Epithelial cell of prostate (primary cell): ENCODE measurements at regions not wholly inside any gene's neighbourhood (a gene's known extent, or its start where the extent isn't known, plus 50 kb on each side); places are given as distances from the start of the nearest gene placed in this dataset.
"Not testable (repeated sequence)": the region's sequence is repeated elsewhere in the genome, so short reads cannot be mapped to it uniquely, and the experiment has no call there.

Experiments
- DNase-seq: peaks from one replicate; pipeline ENCODE4 v3.0.0-alpha.2; 2011; ENCODE audit warnings: low read depth, low spot score
- H3K27ac ChIP-seq: fragments of 450-650 bp; 2 replicates; pipeline ENCODE4 v1.5.1; 2017; ENCODE audit warnings: mild to moderate bottlenecking

DNA sequence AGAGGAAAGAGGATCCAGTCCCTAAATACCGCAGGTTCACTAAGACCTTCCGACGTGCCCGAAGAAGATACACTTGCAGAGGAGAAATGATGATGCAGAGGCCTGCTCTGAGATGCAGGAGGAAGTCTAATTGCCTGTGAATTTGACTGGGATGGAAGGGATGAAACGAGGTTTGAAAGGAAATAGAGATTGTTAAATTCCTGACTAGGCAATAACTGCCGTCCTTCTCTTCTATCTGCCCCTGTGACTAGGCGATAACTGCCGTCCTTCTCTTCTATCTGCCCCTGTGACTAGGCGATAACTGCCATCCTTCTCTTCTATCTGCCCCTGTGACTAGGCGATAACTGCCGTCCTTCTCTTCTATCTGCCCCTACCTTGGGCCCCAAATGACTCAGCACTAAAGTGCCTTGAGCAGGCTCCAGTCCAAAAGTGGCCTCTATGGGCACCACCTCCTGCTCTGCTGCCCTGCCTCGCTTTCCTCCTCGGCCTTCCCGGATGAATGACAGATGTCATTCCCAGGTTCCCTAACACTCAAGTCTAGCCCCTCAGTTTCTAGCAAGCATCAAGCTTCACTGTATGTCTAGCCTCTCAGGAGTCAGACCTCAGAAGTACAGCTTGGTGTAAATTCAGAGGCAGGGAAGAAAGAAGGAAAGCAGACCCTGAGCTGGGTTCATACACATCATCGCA is 189.1 kb downstream of the FOXD4L6 start:
- not testable (repeated sequence) for H3K27ac ChIP-seq

DNA sequence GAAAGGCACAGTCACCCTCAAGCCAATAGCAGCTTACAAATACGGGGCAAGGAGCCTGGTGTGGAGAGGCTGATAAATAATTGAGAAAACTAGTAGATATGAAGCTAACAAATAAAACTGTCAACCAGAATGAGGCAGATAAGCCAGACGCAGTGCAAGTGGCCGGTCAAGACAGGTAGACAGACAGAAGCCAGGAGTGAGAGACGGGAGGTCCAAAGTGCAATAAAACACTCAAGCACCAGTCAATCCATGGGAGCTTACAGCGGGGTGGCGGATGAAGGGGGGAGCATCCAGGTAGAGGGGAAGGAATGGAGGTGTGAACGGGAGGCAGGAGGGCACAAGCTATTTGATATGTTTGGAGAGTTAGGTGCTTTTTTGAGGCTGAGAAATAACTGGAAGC is 193.1 kb downstream of the FOXD4L6 start:
- no peak for DNase-seq
- H3K27ac ChIP-seq = no peak overlapping the region

More for the DNA sequence above, 189.1 kb downstream of the FOXD4L6 start:
- DNase-seq = not testable (repeated sequence)

DNA sequence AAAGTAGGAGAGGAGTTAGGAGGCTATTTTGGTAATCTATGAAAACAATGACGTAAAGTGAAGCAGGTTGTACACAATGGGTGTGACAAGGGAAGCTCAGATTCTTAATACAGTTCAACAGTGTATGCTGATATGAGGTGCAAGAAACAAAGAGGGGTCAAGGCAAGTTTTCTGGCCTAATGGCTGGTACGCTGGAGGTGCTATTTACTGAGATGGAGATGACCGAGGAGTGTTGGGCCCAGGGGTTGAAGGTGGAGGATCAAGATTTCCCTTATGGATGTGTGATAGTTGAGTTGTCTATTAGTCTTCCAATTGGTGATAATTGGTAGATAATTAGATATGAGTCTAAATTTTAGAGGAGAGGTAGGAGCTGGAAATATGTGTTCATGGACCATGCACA is 194.0 kb downstream of the FOXD4L6 start:
- H3K27ac ChIP-seq, DNase-seq: not testable (repeated sequence)

DNA sequence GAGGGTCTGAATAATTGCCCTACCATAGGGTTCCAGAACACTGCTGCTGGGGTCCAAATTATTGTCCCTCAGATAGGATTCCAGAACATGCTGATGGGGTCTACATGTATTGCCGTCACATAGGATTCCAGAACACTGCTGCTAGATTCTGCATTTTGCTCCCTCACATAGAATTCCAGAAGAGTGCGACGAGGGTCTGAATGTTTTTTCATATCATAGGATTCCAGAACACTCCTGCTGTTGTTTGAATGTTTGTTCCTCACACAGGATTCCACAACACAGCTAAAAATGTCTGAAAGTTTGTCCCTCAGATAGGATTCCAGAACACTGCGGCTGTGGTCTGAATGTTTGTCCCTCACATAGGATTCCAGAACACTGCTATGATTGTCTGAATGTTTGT is 198.1 kb downstream of the FOXD4L6 start:
- H3K27ac ChIP-seq = not testable (repeated sequence)

DNA sequence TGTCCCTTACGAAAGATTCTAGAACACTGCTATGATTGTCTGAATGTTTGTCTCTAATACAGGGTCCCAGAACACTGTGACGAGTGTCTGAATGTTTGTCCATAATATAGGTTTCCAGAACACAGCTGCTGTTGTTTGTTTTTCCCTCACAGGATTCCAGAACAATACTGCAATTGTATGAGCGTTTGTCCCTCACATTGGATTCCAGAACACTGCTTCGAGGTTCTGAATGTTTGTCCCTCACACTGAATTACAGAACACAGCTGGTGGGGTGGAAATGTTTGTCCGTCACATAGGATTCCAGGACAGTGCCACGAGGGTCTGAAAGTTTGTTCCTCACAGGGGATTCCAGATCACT is 199.0 kb downstream of the FOXD4L6 start:
- DNase-seq = not testable (repeated sequence)

More for the DNA sequence above, 198.1 kb downstream of the FOXD4L6 start:
- not testable (repeated sequence) for DNase-seq

DNA sequence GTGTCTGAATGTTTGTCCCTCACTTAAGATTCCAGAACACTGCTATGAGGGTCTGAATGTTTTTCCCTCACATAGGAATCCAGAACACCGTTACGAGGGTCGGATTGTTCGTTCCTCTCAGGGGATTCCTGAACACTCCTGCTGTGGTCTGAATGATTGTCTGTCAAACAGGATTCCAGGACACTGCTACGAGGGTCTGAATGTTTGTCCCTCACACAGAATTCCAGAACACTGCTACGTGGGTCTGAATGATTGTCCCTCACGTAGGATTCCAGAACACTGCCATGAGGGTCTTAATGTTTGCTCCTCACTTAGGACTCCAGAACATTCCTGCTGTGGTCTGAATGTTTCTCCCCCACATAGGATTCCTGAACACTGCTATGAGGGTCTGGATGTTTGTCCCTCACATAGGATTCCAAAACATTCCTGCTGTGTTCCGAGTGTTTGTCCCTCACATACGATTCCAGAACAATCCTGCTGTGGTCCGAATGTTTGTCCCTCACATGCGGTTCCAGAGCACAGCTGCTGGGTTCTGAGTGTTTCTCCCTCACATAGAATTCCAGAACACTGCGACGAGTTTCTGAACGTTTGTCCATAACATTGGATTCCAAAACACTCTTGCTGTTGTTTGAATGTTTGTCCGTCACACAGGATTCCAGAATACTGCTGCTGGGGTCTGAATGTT is 199.5 kb downstream of the FOXD4L6 start:
- no peak overlapping the region for H3K27ac ChIP-seq
- no peak for DNase-seq

More for the DNA sequence above, 199.0 kb downstream of the FOXD4L6 start:
- H3K27ac ChIP-seq = not testable (repeated sequence)

DNA sequence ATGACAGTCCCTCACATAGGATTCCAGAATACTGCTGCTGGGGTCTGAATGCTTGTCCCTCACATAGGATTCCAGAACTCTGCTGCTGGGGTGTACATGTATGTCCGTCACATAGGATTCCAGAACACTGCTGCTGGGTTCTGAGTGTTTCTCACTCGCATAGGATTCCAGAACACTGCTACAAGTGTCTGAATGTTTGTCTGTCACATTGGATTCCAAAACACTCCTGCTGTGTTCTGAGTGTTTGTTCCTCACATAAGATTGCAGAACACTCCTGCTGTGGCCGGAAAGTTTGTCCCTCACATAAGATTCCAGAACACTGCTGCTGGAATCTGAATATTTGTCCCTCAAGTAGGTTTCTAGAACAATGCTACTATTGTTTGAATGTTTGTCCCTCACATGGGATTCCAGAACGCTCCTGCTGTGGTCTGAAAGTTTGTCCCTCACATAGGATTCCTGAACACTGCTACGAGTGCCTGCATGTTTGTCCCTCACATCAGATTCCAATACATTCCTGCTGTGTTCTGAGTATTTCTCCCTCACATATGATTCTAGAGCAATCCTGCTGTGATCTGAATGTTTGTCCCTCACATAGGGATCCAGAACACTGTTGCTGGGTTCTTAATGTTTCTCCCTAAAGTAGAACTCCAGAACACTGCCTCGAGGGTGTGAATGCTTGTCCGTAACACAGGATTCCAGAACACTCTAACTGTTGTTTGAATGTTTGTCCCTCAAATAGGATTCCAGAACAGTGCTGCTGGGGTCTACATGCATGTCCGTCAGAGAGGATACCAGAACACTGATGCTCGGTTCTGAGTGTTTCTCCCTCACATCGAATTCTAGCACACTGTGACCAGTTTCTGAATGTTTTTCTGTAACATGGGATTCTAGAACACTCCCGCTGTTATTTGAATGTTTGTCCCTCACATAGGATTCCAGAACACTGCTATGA is 200.4 kb downstream of the FOXD4L6 start:
- no peak overlapping the region for H3K27ac ChIP-seq

DNA sequence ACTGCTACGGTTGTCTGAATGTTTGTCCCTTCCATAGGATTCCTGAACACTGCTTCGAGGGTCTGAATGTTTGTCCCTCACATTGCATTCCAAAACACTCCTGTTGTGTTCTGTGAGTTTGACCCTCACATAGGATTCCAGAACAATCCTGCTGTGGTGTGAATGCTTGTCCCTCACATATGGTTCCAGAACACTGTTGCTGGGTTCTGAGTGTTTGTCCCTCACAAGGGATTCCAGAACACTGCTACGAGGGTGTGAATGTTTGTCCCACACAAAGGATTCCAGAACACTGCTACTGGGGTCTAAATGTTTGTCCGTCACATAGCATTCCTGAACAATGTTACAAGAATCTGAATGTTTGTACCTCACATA is 201.2 kb downstream of the FOXD4L6 start:
- DNase-seq = no peak

More for the DNA sequence above, 200.4 kb downstream of the FOXD4L6 start:
- DNase-seq = no peak

DNA sequence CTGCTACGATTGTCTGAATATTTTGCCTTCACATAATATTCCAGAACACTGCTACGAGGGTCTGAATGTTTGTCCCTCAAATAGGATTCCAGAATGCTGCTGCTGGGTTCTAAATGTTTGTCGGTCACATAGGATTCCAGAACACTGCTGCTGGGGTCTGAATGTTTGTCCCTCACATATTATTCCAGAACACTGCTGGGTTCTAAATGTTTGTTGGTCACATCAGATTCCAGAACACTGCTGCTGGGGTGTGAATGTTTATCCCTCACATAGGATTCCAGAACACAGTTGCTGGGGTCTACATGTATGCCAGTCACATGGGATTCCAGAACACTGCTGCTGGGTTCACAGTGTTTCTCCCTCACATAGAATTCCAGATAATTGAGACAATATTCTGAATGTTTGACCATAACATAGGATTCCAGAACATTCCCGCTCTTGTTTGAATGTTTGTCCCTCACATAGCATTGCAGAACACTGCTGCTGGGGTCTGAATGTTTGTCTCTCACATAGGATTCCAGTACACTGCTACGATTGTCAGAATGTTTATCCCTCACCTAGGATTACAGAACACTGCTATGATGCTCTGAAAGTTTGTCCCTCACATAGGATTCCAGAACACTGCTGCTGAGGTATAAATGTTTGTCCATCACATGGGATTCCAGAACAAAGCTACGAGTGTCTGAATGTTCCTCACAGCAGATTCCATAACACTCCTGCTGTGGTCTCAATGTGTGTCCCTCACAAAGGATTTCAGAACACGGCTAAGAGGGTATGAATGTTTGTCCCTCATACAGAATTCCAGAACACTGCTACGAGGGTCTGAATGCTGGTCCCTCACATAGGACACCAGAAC is 201.8 kb downstream of the FOXD4L6 start:
- no peak for DNase-seq

More for the DNA sequence above, 201.2 kb downstream of the FOXD4L6 start:
- H3K27ac ChIP-seq = no peak overlapping the region

DNA sequence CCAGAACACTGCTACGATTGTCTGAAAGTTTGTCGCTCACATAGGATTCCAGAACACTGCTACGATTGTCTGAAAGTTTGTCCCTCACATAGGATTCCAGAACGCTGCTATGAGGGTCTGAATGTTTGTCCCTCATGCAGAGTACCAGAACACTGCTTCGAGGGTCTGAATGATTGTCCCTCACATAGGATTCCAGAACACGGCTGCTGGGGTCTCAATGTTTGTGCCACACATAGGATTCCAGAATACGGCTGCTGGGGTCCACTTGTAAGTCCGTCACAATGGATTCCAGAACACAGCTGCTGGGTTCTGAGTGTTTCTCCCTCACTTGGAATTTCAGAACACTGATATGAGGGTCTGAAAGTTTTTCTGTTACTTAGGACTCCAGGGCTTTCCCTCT is 203.3 kb downstream of the FOXD4L6 start:
- no peak for DNase-seq
- no peak overlapping the region for H3K27ac ChIP-seq

More for the DNA sequence above, 201.8 kb downstream of the FOXD4L6 start:
- no peak overlapping the region for H3K27ac ChIP-seq

DNA sequence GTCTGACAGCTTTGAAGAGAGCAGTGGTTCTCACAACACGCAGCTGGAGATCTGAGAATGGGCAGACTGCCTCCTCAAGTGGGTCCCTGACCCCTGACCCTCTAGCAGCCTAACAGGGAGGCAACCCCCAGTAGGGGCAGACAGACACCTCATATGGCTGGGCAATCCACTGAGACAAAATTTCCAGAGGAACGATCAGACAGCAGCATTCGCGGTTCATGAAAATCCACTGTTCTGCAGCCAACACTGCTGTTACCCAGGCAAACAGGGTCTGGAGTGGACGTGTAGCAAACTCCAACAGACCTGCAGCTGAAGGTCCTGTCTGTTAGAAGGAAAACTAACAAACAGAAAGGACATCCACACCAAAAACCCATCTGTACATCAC is 212.1 kb downstream of the FOXD4L6 start:
- not testable (repeated sequence) for DNase-seq, H3K27ac ChIP-seq

DNA sequence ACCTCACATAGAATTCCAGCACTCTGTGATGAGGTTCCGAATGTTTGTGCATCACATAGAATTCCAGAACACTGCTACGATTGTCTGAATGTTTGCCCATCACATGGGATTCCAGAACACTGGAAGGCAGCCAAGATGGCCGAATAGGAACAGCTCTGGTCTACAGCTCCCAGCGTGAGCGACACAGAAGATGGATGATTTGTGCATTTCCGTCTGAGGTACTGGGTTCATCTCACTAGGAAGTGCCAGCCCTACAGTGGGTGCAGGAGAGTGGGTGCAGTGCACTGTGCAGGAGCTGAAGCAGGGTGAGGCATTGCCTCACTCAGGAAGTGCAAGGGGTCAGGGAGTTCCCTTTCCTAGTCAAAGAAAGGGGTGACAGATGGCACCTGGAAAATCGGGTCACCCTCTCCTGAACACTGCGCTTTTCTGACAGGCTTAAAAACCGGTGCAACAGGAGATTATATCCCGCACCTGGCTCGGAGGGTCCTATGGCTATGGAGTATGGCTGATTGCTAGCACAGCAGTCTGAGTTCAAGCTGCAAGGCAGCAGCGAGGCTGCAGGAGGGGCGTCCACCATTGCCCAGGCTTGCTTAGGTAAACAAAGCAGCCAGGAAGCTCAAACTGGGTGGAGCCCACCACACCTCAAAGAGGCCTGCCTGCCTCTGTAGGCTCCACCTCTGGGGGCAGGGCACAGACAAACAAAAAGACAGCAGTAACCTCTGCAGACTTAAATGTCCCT is 212.7 kb downstream of the FOXD4L6 start:
- H3K27ac ChIP-seq = not testable (repeated sequence)

DNA sequence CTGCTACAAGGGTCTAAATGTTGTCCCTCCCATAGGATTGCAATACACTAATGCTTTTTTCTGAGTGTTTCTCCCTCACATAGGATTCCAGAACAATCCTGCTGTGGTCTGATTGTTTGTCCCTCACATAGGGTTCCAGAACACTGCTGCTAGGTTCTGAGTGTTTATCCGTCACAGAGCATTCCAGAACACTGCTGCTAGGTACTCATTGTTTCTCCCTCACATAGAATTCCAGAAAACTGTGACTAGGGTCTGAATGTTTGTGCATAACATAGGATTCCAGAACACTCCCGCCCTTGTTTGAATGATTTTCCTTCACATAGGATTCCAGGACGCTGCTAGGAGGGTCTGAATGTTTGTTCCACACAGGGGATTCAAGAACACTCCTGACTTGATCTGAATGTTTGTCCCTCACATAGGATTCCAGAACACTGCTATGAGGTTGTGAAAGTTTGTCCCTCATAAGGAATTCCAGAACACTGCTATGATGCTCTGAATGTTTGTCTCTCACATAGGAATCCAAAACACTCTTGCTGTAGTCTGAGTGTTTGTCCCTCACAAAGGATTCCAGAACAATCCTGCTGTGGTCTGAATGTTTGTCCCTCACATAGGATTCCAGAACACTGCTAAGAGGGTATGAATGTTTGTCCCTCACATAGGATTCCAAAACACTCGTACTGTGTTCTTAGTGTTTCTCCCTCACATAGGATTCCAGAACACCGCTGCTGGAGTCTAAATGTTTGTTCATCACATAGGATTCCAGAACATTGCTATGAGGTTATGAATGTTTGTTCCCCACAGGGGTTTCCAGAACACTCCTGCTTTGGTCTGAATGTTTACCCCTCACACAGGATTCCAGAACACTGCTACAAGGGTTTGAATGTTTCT is 213.5 kb downstream of the FOXD4L6 start:
- no peak for DNase-seq
- H3K27ac ChIP-seq = no peak overlapping the region

More for the DNA sequence above, 212.7 kb downstream of the FOXD4L6 start:
- not testable (repeated sequence) for DNase-seq

DNA sequence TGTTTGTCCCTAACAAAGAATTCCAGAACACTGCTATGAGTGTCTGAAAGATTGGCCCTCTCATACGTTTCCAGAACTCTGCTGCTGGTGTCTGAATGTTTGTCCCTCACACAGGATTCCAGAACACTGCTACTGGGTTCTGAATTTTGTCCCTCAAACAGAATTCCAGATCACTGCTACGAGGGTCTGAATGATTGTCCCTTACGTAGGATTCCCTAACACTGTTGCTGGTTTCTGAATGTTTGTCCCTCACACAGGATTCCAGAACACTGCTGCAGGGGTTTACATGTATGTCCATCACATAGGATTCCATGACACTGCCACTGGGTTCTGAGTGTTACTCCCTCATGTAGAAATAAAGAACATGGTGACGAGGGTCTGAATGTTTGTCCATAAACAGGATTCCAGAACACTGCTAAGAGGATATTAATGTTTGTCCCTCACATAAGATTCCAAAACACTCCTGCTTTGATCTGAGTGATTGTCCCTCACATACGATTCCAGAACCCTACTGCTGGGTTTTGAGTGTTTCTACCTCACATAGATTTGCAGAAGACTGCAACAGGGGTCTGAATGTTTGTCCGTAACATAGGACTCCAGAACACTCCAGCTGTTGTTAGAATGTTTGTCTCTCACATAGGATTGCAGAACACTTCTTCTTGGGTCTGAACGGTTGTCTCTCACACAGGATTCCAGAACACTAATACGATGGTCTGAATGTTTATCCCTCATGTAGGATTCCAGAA is 214.4 kb downstream of the FOXD4L6 start:
- no peak overlapping the region for H3K27ac ChIP-seq
- DNase-seq = no peak

DNA sequence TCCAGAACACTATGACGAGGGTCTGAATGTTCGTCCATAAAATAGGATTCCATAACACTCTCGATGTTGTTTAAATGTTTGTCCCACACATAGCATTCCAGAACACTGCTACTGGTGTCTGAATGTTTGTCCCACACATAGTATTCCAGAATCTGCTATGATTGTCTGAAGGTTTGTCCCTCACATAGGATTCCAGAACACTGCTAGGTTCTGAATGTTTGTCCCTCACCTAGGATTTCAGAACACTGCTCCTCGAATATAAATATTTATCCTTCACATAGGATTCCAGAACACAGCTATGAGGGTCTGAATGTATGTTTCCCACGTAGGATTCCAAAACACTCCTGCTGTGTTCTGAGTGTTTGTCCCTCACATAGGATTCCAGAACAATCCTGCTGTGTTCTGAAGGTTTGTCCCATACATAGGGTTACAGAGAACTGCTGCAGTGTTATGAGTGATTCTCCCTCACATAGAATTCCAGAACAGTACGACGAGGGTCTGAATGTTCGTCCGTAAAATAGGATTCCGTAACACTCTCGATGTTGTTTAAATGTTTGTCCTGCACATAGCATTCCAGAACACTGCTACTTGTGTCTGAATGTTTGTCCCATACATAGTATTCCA is 215.3 kb downstream of the FOXD4L6 start:
- H3K27ac ChIP-seq = no peak overlapping the region
- no peak for DNase-seq

DNA sequence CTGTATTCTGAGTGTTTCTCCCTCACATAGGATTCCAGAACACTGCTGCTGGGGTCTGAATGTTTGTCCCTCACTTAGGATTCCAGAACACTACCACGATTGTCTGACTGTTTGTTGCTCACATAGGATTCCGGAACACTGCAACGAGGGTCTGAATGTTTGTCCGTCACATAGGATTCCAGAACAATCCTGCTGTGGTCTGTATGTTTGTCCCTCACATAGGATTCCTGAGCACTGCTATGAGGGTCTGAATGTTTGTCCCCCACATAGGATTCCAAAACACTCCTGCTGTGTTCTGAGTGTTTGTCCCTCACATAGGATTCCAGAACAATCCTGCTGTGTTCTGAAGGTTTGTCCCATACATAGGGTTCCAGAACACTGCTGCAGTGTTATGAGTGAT is 215.8 kb downstream of the FOXD4L6 start:
- H3K27ac ChIP-seq, DNase-seq: not testable (repeated sequence)

DNA sequence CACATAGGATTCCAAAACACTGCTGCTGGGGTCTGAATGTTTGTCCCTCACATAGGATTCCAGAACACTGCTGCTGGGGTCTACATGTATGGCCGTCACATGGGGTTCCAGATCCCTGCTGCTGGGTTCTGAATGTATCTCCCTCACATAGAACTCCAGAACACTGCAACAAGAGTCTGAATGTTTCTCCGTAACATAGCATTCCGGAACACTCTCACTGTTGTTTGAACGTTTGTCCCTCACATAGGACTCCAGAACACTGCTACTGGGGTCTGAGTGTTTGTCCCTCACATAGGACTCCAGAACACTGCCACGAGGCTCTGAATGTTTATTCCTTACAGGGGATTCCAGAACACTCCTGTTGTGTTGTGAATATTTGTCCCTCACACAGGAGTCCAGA is 216.8 kb downstream of the FOXD4L6 start:
- no peak for DNase-seq
- H3K27ac ChIP-seq = no peak overlapping the region
